ENCODE measurements at regions not wholly inside any gene's neighbourhood (a gene's known extent, or its start where the extent isn't known, plus 50 kb on each side); places are given as distances from the start of the nearest gene placed in this dataset.
"Not testable (repeated sequence)": the region's sequence is repeated elsewhere in the genome, so short reads cannot be mapped to it uniquely, and the experiment has no call there.

DNA sequence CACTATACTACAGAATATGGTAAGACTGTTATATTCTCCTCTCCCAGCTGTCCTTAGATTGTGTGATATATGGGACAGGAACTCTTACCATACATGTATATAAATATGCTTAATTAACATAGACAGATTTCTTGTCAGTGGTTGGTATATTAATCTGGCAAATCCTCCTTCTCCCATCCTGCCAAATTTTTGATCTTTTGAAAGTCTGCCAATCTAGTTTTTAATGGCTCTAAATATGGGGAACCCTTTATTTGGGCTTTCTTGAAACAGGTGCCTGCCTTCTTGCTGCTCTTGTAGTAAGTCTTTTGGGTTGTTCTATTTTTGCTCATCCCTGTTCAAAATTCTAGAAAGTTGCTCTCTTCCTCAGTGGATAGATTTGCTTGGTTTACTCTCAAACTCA is 63.5 kb downstream of the SPATA31D1 start:
- no peak for DNase-seq (ENCODE audit: low read depth, low spot score)

DNA sequence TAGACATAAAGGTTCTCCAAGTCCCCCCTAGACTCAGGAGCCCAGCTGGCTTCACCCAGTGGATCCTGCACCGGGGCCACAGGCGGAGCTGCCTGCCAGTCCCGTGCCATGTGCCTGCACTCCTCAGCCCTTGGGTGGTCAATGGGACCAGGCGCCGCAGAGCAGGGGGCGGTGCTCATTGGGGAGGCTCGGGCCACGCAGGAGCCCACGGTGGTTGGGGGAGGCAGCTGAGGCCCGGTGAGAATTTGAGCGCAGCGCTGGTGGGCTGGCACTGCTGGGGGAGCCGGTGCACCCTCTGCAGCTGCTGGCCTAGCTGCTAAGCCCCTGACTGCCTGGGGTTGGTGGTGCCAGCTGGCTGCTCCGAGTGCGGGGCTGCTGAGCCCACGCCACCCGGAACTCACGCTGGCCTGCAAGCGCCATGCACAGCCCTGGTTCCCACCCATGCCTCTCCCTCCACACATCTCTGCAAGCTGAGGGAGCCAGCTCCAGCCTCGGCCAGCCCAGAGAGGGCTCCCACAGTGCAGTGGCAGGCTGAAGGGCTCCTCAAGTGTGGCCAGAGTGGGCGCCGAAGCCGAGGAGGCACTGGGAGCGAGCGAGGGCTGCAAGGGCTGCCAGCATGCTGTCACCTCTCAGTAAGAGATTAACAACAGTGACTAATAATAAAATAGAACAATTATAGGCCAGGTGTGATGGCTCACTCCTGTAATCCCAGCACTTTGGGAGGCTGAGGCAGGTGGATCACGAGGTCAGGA is 65.9 kb downstream of the SPATA31D1 start:
- no peak for DNase-seq (ENCODE audit: low read depth, low spot score)

DNA sequence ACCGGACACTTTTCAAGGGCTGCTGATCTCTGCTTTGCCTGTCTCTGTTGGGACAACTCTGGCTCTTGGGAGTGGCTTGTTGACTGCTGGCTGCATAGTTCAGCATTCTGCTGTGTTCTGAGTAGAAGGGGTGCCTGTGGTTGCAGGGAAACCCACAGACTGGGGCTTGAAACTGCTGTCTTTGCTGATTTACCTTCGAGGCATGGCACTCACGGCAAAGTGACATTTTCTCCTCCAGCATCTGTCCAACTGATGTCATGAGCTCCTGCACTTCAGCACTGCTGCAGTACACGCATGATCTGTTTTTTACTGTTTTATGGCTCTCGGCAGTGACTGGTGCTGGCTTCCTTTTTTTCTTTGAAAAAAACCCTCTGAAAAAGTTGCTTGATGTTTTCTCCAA is 69.2 kb downstream of the SPATA31D1 start:
- DNase-seq (ENCODE audit: low read depth, low spot score) = no peak

DNA sequence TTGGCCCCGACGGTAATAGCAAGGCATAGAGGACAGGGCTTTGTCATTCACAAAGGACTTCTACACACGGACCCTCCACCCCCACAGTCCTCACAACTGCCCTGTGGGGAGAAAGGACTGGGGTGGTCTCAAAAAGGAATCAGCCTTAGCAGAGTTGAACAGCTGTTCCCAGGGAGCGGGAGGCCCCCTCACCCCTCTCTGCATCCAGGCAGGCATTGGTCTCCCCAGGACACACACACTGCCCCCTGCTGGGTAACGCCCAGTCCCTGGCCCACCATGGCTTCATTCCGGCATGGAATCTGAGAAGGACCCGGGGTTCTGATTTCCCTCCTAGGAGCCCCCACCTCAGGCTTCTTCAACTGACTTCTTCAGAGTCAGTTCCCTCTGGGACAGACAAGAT is 73.2 kb downstream of the SPATA31D1 start:
- DNase-seq (ENCODE audit: low read depth, low spot score) = not testable (repeated sequence)

DNA sequence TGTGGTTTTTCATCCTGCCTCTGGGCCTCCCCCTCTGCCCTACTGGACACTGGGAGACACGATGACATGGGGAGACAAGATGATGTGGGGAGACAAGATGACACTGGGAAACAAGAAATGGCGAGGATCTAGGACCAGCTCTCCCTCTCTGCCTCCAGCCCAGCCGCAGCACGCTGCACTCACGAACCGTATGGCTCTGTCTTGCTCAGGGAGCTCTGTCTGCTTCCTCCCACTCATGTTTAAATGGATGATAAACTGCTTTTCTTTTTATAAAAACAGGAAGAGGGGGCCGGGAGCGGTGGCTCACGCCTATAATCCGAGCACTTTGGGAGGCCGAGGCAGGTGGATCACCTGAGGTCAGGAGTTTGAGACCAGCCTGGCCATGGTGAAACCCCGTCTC is 73.7 kb downstream of the SPATA31D1 start:
- no peak for DNase-seq (ENCODE audit: low read depth, low spot score)

DNA sequence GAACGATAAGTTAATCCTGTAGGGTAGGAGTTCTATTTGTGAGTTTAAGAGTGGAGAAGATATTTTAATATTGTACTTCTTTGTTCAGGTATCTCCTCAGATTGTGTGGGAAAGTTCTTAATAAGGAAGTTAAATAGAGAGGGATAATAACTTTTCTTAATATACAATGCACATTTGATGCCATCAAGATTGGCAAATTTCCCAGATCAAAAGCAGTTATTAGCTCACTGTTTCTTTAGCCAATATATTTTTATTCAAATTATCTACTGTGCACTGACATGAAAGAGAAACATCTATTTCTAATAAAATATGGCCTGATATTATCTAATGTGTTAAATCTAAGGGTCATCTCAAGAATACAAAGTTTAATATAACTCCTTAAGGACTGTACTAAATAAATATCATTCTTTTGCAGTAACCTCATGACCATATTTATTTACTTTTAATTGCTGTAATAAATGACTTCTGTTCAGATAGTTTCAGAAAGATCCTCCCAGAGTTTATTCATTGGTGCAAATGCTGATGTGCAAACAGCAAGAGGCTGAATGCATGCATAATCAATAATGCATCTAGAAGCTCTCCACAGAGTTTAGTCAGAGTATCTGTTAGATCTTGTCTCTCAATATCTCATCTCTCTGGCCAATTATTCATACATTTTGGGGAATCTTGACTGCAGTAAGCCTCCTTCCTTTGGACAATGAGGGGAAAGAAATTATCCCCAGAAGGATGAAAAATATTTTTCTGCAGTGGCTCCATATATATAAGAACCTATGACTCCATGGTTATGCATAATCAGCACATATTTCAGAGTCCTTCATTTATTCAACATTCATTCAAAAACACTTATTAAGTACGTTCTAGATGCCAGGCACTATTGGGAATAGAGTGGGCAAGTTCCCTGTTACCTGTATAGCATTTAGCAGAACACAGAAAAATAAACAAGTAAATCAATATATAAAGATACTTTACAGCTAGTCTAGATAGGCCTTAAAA is 85.3 kb downstream of the SPATA31D1 start:
- no peak for DNase-seq (ENCODE audit: low read depth, low spot score)

DNA sequence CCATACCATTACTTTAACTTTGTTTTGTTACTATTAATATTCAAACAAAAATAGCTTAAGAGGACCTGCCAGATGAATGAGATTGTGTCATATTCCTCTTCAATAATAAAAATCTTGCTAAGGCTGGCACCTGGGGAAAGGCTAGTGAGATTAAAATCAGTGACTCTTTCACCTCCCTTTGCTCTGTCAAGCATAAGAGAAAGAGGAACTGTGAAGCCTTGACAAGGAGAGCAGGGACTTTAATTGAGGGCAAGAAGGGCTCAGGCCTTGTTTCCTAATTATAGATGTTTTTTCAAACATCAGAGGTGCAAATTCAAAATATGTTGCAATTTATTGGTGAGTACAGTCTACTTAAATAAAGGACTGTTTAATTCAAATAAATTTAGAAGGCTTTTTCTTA is 91.7 kb downstream of the SPATA31D1 start:
- DNase-seq (ENCODE audit: low read depth, low spot score) = no peak

DNA sequence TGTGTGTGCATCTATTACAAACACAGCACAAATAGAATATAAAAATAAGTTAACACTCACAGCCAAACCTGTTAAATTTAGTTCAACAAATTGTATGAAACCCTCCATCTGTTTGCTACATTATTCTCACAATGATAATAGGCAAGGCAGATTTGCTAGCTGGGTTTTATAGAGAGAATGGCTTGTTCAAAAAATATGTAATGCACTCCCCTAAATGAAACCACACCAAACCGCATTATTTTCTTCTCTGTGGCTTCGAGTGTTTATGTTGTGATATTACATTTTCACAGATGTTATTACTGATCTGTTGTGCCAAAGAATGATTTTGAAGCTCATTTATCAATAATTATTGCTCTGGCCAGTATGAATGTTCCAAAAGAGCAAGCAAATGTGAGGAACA is 92.9 kb downstream of the SPATA31D1 start:
- DNase-seq (ENCODE audit: low read depth, low spot score) = no peak

DNA sequence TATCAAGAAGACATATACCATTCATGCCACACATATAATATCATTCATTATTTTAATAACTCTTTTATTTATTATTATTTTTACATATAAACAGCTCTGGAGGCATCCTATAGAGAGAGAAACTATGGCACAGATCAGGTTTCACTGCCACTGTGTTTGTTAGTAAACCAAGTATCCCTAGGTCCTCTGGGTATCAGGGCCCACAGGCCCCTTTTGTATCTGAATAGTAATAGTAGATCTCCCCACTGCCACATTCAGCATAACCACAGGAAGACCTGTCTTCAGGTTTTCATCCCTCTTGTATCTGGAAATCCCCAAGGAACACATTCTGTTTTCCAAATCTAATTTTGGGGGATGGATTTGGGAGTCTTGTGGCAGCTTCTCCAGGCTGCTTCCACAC is 94.0 kb downstream of the SPATA31D1 start:
- DNase-seq (ENCODE audit: low read depth, low spot score) = no peak

DNA sequence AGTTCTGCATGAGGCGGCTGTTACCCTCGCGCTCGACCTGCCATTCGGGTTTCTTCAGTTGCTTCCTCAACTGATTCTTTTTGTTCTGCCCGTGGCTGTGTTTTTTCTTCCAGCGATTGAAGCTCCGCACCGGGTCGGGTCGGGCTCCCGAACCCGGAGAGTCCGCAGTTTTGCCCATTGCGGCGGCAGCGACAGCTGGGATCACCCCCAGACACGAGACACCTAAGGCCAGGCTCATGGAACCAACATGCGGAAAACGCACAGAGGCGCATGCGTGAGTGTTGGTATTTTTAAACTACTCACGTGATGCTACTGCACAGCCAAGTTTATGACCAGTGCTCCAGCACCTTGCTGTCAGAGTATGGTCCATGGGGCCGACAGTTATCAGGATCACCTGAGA is 100.0 kb downstream of the SPATA31D1 start:
- no peak for DNase-seq (ENCODE audit: low read depth, low spot score)

DNA sequence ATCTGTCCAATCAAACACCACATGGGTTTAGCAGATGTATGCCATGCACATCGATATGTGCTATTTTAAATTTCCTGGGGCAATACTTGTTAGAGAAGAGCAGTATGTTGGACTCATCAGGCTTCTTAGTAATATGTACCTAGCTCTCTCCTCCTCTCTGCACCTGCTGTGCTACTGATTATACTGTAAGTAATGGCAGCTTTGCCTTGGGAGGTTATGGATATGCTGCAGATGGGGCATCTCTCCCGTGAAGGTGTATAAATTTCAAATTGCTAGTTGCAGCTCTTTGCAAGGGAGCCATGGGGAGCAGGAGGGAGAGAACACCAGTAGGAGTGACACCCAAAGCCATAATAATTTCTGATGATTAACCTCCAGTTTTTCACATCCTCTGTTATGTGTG is 101.5 kb downstream of the SPATA31D1 start:
- DNase-seq (ENCODE audit: low read depth, low spot score) = no peak

DNA sequence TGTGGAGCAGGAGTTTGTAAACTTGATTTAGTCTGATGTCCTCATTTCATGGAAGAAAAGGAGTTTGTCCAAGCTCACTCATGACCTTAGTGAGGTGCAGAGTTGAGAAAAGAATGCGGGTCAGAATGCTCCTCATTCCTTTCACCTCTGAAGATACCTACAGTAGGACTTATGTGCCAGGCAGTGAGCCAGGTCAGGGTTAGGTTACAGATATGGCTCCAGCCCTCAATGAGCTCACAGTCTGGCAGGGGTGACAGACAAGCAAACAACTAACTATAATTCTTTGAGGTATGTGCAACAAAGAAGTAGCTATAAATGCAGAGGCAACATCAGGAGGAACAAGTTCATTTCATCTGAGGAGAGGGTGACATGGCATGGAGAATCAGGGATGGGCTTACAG is 102.5 kb downstream of the SPATA31D1 start:
- DNase-seq (ENCODE audit: low read depth, low spot score) = no peak

DNA sequence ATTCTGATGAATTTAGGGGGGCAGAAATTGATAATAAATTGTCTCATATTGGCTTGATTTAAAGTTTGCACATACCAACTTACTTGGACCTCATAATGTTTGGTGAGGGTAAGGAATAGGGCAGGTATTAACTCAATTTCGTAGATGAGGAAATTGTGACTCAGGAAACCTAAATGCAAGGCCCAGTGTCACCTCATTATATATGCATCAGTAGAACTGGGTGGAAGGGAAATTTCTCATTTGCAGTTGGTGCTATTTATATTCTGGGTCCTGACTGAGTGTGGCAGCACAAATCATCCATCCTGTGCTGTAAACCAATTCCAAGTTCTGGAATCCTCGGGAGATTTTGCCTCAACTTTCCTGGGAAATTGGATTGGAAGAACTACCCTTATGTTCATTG is 103.0 kb downstream of the SPATA31D1 start:
- no peak for DNase-seq (ENCODE audit: low read depth, low spot score)

DNA sequence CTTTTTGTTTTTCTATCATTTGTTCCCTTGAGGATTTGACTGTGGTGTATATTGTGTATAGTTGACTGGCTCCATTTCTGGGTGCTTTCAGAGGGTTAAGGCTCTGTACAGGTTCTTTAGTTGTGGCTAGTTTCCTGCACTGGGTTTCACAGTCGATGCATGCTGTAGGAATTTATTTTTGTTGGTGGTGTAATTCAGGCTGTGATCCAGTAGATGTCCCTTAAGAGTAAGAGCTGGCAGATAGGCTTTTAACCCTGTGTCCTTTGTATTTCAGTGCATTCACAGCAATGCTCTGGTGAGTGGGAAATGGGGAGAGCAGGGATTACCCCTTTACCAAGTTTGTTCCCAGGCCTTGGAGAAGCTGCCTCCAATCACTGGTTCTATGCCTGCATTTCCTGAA is 112.9 kb downstream of the SPATA31D1 start:
- DNase-seq (ENCODE audit: low read depth, low spot score) = no peak

DNA sequence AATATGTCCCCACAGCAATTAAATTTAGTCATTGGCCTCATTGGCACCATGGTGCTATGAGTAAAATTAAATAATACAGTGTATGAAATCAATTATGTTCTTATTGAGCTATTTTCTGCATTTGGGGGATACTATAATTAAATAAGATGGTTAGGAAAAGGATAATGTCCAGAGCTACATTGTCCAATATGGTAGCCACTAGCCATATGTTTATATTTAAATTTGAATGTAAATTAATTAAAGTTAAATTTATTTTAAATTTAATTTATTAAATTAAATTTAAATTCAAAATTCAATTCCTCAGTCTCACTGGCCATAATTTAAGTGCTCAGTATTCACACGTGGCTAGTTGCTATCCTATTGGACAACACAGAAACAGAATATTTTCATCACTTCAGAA is 115.7 kb downstream of the SPATA31D1 start:
- DNase-seq (ENCODE audit: low read depth, low spot score) = no peak

DNA sequence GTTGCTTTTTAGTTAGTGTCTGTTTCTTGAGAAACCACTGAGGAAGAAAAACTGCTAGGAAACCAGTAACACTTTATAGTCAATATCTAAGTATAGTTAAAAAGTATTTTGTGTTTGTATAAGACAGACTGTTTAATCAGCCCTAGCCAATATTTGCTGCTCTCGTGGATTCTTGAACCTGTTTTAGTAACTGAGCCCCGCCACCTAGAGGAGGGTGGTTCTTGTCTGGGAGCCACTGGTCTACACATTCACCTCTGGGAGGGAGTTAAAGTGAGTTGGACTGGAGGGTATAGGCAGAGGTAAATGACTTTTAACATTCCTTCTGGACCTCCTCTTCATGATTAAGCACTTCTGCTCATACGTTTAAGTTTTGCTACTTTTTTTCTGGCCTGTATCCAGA is 117.2 kb downstream of the SPATA31D1 start:
- DNase-seq (ENCODE audit: low read depth, low spot score) = no peak

DNA sequence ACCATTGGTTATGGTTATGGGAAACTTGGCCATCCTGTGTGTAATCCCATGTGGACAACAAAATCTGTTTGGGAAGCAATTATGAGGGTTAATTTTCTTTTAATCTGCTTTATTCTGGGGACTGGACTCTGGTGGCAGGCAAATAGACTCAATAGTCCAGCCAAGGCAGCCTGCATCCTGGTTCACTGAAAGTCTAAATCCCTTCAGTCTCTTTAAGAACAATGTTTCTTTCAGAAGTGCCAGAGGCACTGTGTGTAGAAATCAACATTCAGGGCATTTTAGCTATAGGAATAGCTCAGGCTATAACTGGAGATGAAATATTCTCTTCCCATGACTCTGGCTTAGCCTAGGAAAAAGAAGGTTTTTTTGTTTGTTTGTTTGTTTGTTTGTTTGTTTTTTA is 118.0 kb downstream of the SPATA31D1 start:
- no peak for DNase-seq (ENCODE audit: low read depth, low spot score)

DNA sequence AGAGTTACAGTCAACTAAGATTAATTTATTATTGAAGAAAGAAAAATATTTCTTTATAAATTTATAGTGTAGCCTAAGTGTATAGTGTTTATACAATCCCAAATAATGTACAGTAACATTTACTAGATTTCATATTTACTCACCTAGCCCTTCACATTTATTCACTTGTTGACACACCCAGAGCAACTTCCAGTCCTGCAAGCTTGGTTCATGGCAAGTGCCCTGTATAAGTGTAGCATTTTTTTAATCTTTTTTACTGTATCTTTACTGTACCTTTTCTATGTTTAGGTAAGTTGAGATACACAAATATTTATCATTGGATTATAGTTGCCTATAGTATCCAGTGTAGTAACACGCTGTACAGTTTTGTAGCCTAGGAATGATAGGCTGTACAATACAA is 119.9 kb downstream of the SPATA31D1 start:
- no peak for DNase-seq (ENCODE audit: low read depth, low spot score)

DNA sequence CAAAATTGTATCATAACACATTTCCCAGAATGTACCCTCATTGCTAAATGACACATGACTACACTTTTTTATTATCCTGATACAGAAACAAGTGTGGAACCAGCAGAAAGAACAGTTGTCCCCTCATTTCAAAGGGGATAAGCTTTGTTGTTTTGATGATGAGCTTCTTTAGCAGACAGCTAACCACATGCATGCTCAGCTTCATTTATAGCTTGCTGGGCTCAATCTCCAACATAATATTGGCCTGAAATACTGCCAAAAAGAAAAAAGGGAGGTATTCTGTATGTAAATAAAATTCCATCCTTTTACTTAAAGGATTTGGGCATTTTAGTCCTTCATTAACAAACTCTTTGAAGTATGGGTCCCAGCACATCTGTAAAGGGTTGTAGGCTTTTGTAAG is 120.4 kb downstream of the SPATA31D1 start:
- DNase-seq (ENCODE audit: low read depth, low spot score) = peak; percentile 3

DNA sequence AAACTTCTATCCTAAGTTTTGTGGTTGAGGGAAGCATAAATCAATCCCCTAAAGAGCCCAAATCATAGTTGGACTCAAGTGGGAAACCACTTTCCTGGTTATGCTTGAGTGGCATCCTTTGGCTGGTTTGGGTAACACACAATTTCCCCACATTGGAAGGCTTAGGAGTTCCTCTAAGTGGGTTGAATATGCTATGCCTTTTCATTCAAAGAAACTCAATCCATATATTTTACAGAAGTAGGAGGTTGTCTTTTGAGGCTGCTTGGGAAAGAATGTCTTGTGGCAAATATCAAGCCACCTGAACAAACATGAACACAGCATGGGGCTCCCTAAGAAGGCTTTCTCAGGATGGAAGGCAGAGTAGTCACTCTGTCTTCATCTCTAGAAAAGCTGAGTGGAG is 121.1 kb downstream of the SPATA31D1 start:
- peak; percentile 93 for DNase-seq (ENCODE audit: low read depth, low spot score)

DNA sequence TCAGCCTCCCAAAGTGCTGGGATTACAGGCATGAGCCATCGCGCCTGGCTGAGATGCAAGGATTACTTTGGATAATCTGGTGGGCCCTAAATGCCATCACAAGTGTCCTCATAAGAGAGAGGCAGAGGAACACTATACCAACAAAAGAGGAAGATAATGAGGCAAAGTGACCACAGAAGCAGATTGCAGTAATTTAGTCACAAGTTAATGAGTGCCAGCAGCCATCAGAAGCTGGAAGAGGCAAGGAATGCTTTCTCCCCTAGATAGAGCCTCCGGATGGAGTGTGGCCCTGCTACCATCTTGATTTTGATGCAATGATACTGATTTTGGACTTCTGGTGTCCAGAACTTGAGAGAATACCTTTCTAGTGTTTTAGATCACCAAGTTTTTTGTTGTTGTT is 122.3 kb downstream of the SPATA31D1 start:
- DNase-seq (ENCODE audit: low read depth, low spot score) = no peak

DNA sequence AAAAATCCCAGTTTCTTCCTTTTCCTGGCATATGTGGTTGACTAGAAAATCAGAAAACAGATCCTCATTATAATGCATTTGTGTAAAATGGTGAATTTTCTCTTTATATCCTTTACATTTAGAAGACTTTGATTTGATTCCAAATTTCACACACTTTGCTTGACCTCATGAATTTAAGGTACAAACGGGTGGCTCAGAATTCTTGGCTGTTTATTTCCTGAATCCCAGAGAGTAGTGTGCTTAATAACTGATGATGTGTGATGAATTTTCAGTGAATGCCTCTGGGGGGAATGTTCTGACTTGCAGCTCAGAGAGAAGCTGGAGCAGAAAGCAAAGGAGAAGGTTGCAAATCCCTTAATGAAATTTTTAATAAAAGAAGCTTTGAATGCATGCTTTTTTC is 126.8 kb downstream of the SPATA31D1 start:
- DNase-seq (ENCODE audit: low read depth, low spot score) = no peak

DNA sequence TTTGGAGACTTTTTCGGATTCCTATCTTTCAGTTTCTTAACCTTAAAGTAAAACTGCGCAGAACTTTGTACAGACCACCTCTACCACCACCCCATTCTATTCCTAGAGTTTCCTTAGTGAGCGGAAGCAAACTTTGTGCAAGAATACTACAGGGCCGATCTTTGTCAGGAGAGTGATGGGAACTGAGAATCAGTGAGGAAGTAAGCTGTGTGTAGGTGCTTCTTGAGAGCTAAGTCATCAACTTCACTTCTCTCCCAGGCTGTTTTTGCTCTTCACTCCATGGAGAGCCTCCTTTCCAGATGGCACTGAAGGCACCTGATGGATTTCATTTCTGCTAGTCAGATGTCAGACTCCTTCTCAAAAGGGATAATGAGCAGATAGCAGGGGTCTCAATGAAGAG is 127.3 kb downstream of the SPATA31D1 start:
- DNase-seq (ENCODE audit: low read depth, low spot score) = no peak

Measured in brain pericyte (primary cell).